AG09319 (cell line): ENCODE measurements at regions not wholly inside any gene's neighbourhood (a gene's known extent, or its start where the extent isn't known, plus 50 kb on each side); places are given as distances from the start of the nearest gene placed in this dataset.

Source experiments
- DNase-seq: peaks from one replicate; pipeline ENCODE4 v3.0.0-alpha.2; 2010; ENCODE audit warnings: low read depth; ENCODE audit errors: extremely low read depth
- TF ChIP-seq, protein P1 (sequence below): IDR thresholded peaks from 2 replicates; pipeline ENCODE4 v1.5.1; 2011; ENCODE audit warnings: low read depth, mild to moderate bottlenecking, inconsistent platforms, low read length, moderate library complexity

DNA sequence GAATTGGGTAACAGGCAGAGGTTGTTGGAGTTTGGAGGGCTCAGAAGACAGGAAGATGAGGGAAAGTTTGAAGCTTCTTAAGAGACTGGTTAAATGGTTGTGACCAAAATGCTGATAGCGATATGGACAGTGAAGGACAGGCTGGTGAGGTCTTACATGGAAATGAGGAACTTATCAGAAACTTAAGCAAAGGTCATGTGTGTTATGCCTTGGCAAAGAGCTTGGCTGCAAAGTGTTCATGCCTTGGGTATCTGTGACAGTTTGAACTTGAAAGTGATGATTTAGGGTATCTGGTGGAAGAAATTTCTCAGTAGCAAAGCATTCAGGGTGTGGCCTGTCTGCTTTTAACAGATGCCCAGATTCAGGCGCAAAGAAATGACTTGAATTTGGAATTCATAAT is 64.5 kb upstream of the EEPD1 start:
- TF ChIP-seq, protein P1, sequence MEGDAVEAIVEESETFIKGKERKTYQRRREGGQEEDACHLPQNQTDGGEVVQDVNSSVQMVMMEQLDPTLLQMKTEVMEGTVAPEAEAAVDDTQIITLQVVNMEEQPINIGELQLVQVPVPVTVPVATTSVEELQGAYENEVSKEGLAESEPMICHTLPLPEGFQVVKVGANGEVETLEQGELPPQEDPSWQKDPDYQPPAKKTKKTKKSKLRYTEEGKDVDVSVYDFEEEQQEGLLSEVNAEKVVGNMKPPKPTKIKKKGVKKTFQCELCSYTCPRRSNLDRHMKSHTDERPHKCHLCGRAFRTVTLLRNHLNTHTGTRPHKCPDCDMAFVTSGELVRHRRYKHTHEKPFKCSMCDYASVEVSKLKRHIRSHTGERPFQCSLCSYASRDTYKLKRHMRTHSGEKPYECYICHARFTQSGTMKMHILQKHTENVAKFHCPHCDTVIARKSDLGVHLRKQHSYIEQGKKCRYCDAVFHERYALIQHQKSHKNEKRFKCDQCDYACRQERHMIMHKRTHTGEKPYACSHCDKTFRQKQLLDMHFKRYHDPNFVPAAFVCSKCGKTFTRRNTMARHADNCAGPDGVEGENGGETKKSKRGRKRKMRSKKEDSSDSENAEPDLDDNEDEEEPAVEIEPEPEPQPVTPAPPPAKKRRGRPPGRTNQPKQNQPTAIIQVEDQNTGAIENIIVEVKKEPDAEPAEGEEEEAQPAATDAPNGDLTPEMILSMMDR: no peak
- DNase-seq: no peak

DNA sequence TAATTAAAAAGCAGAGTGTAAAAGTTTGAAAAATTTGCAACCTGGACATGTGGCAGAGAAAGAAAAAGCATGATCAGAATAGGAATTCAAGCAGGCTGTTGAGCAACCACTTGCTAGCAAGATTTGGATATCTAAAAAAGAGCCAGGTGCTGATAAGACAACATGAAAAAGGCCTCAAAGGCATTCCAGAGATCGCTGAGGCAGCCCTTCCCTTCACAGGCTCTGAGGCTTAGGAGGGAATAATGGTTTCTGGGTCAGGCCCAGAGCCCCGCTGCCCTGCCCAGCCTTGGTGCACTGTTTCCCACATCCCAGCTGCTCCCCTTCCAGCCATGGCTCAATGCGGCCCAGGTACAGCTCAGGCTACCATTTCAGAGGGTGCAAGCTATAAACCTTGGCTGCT is 64.1 kb upstream of the EEPD1 start:
- TF ChIP-seq, protein P1: no peak
- DNase-seq: no peak

DNA sequence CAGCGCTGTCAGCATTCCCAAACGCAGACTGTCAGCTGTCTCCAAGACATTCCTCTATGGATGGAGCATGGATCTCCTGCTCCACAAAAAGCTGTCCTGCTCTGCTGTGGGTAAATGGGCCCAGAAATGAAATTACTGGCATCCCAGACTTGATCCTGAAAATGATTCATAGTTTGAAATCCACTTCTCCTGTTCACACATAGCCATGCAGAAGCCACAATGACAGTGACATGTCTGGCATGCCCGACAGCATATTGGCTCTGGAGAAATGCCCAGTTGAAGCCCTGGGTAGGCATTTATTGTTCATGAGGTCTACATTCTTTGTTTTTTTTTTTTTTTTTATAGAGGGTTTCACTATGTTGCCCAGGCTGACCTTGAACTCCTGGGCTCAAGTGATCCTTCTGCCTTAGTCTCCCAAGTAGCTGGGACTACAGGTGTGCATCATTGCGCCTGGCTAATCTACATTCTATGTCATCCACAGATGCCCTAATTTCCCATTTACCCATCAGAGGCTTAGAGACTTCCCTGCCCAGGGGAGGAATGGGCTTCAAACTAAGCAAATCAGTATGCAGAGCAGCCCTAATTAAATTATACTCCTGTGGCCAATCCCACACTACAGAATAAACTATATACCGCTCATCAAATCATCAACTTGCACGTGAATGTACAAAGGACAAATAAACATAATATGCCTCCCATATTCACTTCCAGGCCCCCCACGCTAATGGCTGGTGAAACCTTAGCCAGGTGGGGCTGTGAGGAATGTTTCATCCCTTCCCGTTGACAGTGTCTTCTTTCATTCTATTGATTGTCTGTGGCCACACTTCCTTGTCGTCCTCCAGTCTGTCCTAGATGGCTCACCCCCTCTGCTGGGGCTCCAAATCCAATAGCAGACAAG is 61.8 kb upstream of the EEPD1 start:
- TF ChIP-seq, protein P1: no peak
- no peak for DNase-seq

DNA sequence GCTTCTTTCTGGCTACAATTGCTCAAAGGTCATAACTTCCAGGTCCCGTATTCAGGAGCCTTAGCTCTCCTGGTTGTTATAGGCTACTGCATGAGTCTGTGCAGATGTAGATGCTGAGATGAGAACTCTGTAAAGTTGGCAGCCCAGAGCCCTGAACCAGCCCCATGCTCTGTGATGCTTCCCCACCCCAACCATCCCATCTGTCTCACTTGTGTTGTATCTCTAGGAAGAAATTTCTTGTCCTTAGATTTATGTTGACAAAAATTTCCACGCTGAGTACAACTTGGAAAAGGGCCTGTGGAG is 61.2 kb upstream of the EEPD1 start:
- TF ChIP-seq, protein P1: no peak
- no peak for DNase-seq

GRCh38 chr7:36092221-36092771 is 60.8 kb upstream of the EEPD1 start:
- DNase-seq: no peak
- TF ChIP-seq, protein P1: no peak

- TF ChIP-seq, protein P1: no peak
- DNase-seq: no peak
Measured at GRCh38 chr7:36096460-36097095, 56.5 kb upstream of the EEPD1 start.

GRCh38 chr7:36098096-36098495 is 55.0 kb upstream of the EEPD1 start:
- no peak for DNase-seq
- TF ChIP-seq, protein P1: no peak
